Vagina (tissue), 2 donors: ENCODE measurements at regions not wholly inside any gene's neighbourhood (a gene's known extent, or its start where the extent isn't known, plus 50 kb on each side); places are given as distances from the start of the nearest gene placed in this dataset.

Experiments
- POLR2A ChIP-seq, 2 donors: fragments of 450-650 bp; IDR thresholded peaks; one replicate each; pipeline ENCODE4 v1.6.1; 2017; ENCODE audit warnings: antibody characterized with exemption in 2 of 2, mild to moderate bottlenecking in 2 of 2, moderate library complexity in 2 of 2
- TF ChIP-seq, protein P1 (sequence below), 3 experiments: fragments of 450-650 bp in 2 of 3; fragments of 200-600 bp in 1 of 3; sonication (generic) in 1 of 3; IDR thresholded peaks; one replicate each; pipeline ENCODE4 v1.5.1; 2017 to 2019; ENCODE audit warnings: antibody characterized with exemption in 3 of 3, mild to moderate bottlenecking in 2 of 3, moderate library complexity in 2 of 3

DNA sequence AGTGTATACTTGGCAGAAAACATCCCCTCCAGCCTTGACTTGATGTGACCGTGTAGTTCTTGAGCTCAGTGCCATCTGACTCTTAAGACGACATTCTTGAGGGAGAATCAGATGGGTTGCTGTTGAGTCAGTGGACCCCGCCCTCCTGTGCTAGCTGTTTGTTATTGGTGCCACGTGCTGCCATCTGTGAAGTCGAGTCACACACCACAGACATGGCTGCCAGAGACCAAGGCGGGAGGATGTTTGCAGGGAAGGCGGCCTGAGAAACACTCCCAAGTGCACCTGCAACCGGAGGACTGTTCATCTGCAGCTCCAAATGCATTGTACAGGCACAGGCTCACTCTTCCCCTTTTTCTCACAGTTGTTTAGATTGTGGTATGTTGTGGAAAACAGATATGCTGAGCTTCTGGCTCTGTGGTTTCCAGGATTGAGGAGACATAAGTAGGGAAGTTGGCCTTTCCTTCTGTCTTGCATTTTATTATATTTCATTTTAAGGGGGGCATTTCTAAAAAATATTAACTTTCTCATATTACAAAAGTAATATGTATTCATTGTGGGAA is 345.3 kb upstream of the ZFP64 start:
- TF ChIP-seq, protein P1, sequence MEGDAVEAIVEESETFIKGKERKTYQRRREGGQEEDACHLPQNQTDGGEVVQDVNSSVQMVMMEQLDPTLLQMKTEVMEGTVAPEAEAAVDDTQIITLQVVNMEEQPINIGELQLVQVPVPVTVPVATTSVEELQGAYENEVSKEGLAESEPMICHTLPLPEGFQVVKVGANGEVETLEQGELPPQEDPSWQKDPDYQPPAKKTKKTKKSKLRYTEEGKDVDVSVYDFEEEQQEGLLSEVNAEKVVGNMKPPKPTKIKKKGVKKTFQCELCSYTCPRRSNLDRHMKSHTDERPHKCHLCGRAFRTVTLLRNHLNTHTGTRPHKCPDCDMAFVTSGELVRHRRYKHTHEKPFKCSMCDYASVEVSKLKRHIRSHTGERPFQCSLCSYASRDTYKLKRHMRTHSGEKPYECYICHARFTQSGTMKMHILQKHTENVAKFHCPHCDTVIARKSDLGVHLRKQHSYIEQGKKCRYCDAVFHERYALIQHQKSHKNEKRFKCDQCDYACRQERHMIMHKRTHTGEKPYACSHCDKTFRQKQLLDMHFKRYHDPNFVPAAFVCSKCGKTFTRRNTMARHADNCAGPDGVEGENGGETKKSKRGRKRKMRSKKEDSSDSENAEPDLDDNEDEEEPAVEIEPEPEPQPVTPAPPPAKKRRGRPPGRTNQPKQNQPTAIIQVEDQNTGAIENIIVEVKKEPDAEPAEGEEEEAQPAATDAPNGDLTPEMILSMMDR (IDR thresholded peaks at IDR 0.05) = no peak
- no peak for TF ChIP-seq POLR2A (IDR thresholded peaks at IDR 0.05)
